GM19240 (cell line): ENCODE measurements at regions not wholly inside any gene's neighbourhood (a gene's known extent, or its start where the extent isn't known, plus 50 kb on each side); places are given as distances from the start of the nearest gene placed in this dataset.

Source experiments
- DNase-seq: peaks from one replicate; pipeline ENCODE4 v3.0.0; 2011; ENCODE audit warnings: low spot score; ENCODE audit not compliant: insufficient read length

DNA sequence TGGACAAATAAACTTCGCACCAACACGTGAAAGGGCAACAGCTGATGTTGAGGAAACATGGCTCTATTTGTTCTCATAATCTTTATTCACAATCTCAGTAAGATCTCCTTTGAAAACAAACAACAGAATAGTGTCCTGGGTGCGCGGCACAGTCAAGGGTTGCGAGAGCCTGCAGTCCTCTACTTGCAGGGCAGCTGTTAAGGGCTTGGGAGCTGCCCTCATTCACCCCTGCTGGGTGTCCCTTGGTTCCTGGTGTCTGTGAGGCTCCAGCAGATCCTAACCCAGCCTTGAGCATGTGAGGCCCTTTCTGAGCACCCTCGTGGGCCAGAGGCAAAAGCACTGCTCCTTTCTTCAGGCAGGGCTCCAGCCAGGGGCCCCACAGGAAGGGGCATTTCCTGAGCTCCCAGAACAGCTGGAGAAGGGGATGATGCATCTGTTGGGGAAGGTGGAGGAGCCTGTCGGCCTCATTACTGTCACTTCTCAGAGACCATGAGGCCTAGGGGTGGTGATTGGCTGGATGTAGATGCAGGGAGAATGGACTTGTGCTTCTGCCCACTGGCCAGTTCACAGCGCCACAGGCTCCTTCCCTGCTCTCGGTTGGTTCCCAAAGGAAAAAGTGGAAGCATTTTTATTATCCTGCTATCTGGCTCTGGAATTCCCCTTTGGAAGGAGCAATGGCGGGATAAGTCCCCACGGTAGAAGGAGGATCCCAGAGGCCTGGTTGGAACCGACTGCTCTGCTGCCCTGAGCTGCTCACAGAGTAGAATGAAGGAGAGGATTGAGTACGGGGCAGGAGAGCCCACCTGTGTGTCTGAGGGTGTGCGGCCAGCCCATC, 51.9 kb upstream of the KLF13 start:
- DNase-seq = no peak

DNA sequence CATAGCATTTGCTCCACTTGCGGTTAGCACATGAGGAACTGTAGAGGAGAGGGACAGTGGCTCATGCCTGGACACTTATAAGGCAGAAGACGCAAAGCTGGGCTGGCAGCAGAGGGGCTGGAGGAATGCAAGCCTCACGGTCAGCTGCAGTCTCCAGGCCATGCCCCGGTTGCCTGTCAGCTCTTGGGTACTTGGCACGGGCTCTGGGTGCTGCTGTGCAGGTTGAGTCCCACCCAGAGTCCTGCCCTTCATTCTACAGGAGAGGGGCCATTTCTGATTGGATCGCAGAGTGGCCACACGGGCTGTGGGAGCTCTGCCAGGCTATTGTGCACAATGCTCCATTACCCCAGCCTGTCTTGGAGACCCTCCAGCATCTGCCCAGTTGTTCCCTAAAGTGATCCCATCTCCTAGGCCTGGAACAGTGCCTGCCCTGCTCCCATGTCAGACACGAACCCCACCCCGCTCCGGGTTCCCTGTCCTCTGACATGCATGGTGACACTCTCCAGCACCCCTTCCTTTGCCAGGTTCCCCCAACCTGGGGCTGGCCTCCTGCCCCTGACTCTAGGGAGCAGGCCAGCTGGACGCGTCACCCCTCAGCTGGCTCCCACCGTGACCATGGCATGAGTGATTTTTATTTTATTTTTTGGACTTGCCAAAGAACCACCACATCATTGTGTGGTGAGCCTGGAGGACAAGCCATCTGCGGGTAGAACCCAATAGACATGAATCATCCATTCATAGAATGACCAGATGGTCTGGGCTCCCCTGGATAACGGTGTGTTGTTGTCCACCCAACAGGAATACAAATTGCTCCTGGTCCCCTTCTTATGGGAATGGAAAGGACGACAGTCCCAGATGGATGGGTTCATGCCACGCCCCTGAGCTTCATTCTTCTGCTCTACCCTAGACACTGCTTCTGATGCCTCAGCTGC, 51.0 kb upstream of the KLF13 start:
- no peak for DNase-seq

GRCh38 chr15:31276596-31277298, 49.9 kb upstream of the KLF13 start:
- DNase-seq = no peak
